ENCODE measurements at regions not wholly inside any gene's neighbourhood (a gene's known extent, or its start where the extent isn't known, plus 50 kb on each side); places are given as distances from the start of the nearest gene placed in this dataset.

- TF ChIP-seq CHD7 (IDR thresholded peaks at IDR 0.05; ENCODE audit: insufficient replicate concordance, low read length), result no peak
Measured at GRCh38 chr15:93452537-93453211, 363.7 kb upstream of the RGMA start (continued).

All from H1 (cell line).